ENCODE measurements at regions not wholly inside any gene's neighbourhood (a gene's known extent, or its start where the extent isn't known, plus 50 kb on each side); places are given as distances from the start of the nearest gene placed in this dataset.

DNA sequence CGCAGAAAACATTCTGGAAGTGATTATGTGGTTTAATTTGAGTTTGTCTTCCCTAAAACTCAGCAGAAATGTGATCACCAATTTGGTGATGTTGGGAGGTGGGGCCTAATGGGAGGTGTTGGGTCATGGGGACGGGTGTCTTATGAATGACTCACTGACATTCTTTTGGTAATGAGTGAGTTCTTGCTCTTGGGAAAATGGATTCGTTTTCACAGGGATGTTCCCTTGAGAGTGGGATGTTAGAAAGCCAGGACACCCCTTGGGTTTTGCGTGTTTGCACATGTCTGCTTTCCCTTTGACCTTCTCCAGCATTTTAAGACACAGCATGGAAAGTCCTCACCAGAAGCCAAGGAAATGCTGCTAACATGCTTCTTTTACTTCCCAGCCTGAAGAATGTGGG is 321.5 kb upstream of the NT5C1B start:
- no peak for DNase-seq
- Histone ChIP-seq H3K4me1 (peaks cover 6% of the 10 kb centered on the region), H3K27ac (replicated peaks) (no peak overlapping the region), H3K4me3 (no peak overlapping the region), H3K9me3 (replicated peaks) (peaks cover 3% of the 10 kb centered on the region), H3K27me3 (ENCODE audit: low read depth) (no peaks in the 10 kb centered on the region), H3K36me3 (no peaks in the 10 kb centered on the region)
- TF ChIP-seq, protein P1, sequence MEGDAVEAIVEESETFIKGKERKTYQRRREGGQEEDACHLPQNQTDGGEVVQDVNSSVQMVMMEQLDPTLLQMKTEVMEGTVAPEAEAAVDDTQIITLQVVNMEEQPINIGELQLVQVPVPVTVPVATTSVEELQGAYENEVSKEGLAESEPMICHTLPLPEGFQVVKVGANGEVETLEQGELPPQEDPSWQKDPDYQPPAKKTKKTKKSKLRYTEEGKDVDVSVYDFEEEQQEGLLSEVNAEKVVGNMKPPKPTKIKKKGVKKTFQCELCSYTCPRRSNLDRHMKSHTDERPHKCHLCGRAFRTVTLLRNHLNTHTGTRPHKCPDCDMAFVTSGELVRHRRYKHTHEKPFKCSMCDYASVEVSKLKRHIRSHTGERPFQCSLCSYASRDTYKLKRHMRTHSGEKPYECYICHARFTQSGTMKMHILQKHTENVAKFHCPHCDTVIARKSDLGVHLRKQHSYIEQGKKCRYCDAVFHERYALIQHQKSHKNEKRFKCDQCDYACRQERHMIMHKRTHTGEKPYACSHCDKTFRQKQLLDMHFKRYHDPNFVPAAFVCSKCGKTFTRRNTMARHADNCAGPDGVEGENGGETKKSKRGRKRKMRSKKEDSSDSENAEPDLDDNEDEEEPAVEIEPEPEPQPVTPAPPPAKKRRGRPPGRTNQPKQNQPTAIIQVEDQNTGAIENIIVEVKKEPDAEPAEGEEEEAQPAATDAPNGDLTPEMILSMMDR (IDR thresholded peaks at IDR 0.05; ENCODE audit: borderline replicate concordance), result no peak
- intact Hi-C loops (cut with micrococcal nuclease), result no loop called here

GRCh38 chr2:18907937-18908336 is 318.6 kb upstream of the NT5C1B start:
- TF ChIP-seq, protein P1 (IDR thresholded peaks at IDR 0.05; ENCODE audit: borderline replicate concordance), result no peak
- Histone ChIP-seq H3K27ac (replicated peaks) (no peak overlapping the region), H3K4me3 (no peak overlapping the region), H3K27me3 (ENCODE audit: low read depth) (no peaks in the 10 kb centered on the region), H3K4me1 (peaks cover 6% of the 10 kb centered on the region), H3K36me3 (no peaks in the 10 kb centered on the region), H3K9me3 (replicated peaks) (peaks cover 8% of the 10 kb centered on the region)
- no peak for DNase-seq
- intact Hi-C loops (cut with micrococcal nuclease), result no loop called here

- no peaks in the 10 kb centered on the region for H3K36me3 ChIP-seq
- H3K4me1 ChIP-seq, result peaks cover 4% of the 10 kb centered on the region
- DNase-seq, result no peak
- H3K4me3 ChIP-seq, result no peak overlapping the region
- peaks cover 8% of the 10 kb centered on the region for H3K9me3 ChIP-seq (replicated peaks)
- no peaks in the 10 kb centered on the region for H3K27me3 ChIP-seq (ENCODE audit: low read depth)
- intact Hi-C loops (cut with micrococcal nuclease), result no loop called here
- no peak overlapping the region for H3K27ac ChIP-seq (replicated peaks)
- TF ChIP-seq, protein P1 (IDR thresholded peaks at IDR 0.05; ENCODE audit: borderline replicate concordance), result no peak
Measured at GRCh38 chr2:18907508-18907907, 318.1 kb upstream of the NT5C1B start.

DNA sequence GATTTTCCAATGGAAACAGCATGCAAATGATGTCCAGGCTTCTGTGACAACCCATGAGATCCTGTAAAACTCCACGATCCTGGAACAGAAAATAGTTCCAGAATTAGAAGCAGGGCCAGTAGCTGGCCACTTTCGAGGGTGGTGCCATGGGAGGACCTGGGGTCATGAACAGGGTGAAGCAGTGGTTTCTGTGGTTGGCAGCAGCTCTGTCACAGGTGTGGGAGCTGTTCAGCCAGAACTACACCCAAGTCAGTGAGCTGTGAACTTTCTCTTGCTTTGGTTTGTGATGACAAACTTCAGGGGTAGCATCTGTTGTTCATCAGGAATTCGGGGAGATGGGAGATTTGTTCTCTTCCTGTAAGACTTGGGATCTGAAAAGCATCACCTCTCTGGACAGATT is 314.4 kb upstream of the NT5C1B start:
- no peak for DNase-seq
- H3K27ac ChIP-seq (replicated peaks), result no peak overlapping the region
- intact Hi-C loops (cut with micrococcal nuclease), result no loop called here
- TF ChIP-seq, protein P1 (IDR thresholded peaks at IDR 0.05; ENCODE audit: borderline replicate concordance), result no peak
- no peak overlapping the region for H3K4me3 ChIP-seq
- peaks cover 8% of the 10 kb centered on the region for H3K9me3 ChIP-seq (replicated peaks)
- no peaks in the 10 kb centered on the region for H3K27me3 ChIP-seq (ENCODE audit: low read depth)
- no peaks in the 10 kb centered on the region for H3K36me3 ChIP-seq
- H3K4me1 ChIP-seq, result peaks cover 18% of the 10 kb centered on the region

- Histone ChIP-seq H3K36me3 (no peaks in the 10 kb centered on the region), H3K9me3 (replicated peaks) (peaks cover 8% of the 10 kb centered on the region), H3K4me3 (no peak overlapping the region), H3K4me1 (peaks cover 20% of the 10 kb centered on the region), H3K27me3 (ENCODE audit: low read depth) (no peaks in the 10 kb centered on the region), H3K27ac (replicated peaks) (peak overlapping the region; percentile 43)
- intact Hi-C loops (cut with micrococcal nuclease), result no loop called here
- no peak for DNase-seq
- TF ChIP-seq, protein P1 (IDR thresholded peaks at IDR 0.05; ENCODE audit: borderline replicate concordance), result no peak
Measured at GRCh38 chr2:18901242-18901641, 311.9 kb upstream of the NT5C1B start.

DNA sequence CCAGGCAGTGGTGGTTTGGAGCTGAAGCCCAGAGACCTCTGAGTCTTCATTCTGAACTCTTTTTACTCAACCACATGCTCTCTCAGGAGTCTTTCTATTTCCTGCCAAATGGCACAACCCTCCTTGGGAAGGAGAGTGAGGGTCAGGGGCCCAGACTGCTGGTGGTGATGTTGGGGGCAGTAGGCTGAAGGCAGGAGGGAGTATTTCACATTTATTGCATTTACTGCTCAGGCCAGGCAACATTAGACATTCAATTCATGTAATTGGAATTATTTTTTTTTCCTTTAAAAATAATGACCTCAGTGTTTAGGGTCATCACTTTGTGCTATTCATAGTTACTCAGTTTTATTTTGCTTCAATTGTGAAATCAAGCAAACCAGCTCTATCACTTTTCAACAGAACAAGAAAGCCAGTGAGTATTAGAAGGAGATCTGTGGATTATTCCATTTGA is 311.3 kb upstream of the NT5C1B start:
- Histone ChIP-seq H3K4me1 (peaks cover 22% of the 10 kb centered on the region), H3K36me3 (no peaks in the 10 kb centered on the region), H3K27ac (replicated peaks) (peak overlapping the region; percentile 43), H3K9me3 (replicated peaks) (peaks cover 4% of the 10 kb centered on the region), H3K27me3 (ENCODE audit: low read depth) (no peaks in the 10 kb centered on the region), H3K4me3 (no peak overlapping the region)
- TF ChIP-seq, protein P1 (IDR thresholded peaks at IDR 0.05; ENCODE audit: borderline replicate concordance), result no peak
- intact Hi-C loops (cut with micrococcal nuclease), result no loop called here
- DNase-seq, result no peak
